G401.6 (cell line): ENCODE measurements at regions not wholly inside any gene's neighbourhood (a gene's known extent, or its start where the extent isn't known, plus 50 kb on each side); places are given as distances from the start of the nearest gene placed in this dataset.
"Not testable (repeated sequence)": the region's sequence is repeated elsewhere in the genome, so short reads cannot be mapped to it uniquely, and the experiment has no call there.

Source experiments
- FAIRE-seq: peaks from 2 replicates; lab custom pipeline; 2012; peaks lifted over from hg19 to GRCh38; lab: Jason Lieb, UNC

DNA sequence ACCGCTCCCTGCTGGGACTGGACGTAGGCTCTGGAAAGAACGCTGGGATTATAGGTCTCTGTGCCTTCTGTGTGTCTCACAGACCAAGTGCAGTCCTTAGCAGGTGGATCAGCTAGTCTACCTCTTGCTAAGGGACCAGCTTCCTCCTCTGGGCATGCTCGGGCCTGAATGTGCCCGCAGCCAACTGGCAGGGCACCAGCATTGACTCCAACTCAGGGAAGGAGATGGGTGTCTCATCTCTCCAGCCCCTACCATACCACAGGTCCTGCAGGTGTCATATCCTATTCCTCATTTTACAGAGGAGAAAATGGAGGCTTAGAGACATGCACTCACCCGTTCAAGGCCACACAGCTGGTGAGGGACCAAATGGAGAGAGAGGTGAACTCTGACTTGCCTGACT, 340.2 kb downstream of the PTPRU start:
- no peak for FAIRE-seq

- FAIRE-seq: no peak
Observed at GRCh38 chr1:29575826-29576225, 339.5 kb downstream of the PTPRU start.

GRCh38 chr1:29575277-29575676, 339.0 kb downstream of the PTPRU start:
- FAIRE-seq: no peak

- no peak for FAIRE-seq
Observed at GRCh38 chr1:29574871-29575270, 338.5 kb downstream of the PTPRU start.

DNA sequence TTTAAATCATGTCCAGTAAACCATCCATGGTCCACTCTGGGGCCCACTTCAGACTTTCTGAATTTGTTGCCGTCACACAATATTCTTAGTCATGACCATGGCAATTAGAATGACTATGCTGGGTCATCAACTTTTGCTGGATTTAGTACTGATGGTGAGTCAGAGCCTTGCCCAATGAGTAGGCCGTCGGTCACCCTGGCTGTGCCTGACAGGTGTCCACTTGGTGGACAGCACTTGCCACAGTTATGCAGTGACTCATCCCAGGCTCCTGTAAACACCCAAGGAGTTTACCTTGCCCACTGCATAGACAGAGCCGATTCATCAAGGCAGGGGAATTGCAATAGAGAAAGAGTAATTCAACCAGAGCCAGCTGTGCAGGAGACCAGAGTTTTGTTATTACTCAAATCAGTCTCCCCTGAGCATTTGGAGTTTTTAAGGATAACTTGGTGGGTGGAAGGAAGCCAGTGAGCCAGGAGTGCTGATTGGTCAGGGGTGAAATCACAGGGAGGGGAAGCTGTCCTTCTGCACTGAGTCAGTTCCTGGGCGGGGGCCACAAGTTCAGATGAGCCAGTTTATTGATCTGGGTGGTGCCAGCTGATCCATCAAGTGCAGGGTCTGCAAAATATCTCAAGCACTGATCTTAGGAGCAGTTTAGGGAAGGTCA, 333.8 kb downstream of the PTPRU start:
- FAIRE-seq: no peak

DNA sequence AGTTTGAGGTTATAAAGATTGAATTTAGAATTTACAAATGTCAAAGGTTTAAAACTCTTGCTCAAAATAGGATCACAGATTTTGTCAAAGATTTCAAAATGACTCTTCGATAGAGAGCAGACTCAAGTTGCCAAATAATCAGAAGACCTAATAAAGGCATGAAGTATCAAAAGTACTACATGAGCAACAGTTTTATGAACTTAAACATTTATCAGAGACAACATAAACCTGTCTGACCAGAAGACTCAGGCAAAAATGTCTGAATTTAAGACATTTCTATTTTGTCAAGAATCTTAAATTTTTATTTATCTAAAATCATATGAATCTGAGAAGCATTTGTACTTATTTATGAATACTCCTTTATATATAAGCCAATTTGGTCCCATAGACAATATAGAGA, 330.9 kb downstream of the PTPRU start:
- no peak for FAIRE-seq

GRCh38 chr1:29565490-29565889, 329.2 kb downstream of the PTPRU start:
- FAIRE-seq: no peak

- FAIRE-seq: no peak
Observed at GRCh38 chr1:29563571-29563970, 327.2 kb downstream of the PTPRU start.

DNA sequence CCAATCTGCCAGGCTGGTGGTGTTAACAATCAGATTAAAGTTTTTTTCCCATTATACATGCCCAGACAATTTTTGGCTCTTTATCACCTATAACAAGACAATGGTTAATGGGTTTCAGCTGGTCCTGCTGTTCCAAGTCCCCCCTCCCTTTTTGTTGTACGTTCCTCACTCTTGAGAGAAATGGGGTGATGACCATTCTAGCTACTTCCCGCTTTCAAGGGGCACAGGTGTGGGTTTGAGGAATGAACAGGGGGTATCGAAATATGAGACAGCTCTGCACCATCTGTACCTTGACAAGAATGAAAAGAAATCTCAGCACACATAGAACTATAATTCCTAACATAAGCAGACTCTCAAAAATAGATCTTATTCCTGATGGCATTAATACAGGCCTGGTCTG, 326.8 kb downstream of the PTPRU start:
- no peak for FAIRE-seq

- FAIRE-seq: no peak
Observed at GRCh38 chr1:29559056-29559455, 322.7 kb downstream of the PTPRU start.

DNA sequence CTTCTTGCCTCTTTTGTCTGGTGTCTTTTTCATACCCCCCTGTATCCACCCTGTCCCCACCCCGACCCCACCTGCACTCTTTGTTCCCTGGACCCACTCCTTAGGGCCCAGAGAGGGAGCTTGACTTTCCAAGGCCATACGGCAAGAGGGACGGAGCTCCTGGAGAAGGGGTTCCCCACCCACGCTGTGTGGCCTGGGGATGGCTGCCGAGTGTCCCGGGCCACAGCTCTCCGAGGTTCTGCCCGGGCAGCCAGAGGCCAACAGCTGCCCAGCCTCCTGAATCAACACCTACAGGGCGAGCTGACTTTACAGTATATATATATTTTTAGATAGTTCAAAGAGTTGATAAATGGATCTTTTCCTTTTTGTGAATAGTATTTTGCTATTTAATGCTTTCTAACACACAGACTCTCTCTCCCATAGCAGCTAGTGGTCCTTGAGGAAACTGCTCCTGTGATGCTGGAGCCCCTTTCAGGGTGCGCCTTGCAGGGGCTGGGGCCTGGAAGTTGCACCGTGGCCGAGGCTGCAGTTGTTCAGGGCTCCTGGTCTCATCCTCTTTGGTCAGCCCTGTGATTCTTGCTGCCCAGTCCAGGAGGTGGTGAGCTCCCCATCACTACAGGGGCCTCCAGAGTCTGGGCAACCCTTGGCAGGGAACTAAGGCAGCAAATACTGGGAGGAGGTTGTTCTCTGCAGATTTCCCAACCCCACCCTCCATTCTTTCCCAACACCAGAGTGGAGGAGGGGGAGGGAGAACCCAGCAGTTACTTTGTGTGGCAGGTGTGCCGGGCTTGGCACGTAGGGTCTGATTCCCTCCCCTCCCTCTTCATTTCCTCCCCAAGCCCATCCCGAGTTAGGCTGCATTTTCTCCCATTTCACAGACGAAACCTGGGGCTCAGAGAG, 321.6 kb downstream of the PTPRU start:
- FAIRE-seq: no peak

- no peak for FAIRE-seq
Observed at GRCh38 chr1:29557066-29557465, 320.7 kb downstream of the PTPRU start.

DNA sequence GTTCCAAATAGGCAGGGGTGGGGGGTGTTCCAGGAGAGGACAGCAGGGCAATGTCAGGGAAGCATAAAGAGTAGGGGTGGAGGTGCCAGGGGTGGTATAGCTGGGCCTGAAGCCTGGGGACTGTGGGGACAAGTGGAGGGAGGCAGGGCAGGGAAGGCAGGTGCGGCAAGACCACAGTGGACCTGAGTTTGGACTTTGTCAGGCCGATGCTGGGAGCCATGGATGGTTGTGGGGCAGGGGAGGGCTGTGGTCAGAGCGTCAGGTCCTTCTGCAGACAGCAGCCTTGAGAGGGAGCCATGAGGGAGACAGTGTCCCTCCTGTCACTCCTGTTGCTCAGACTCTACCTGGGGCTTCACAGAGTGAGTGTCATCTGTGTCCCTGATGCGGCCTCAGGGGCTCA, 320.3 kb downstream of the PTPRU start:
- FAIRE-seq: no peak

- FAIRE-seq: no peak
Observed at GRCh38 chr1:29555043-29555620, 318.8 kb downstream of the PTPRU start.

DNA sequence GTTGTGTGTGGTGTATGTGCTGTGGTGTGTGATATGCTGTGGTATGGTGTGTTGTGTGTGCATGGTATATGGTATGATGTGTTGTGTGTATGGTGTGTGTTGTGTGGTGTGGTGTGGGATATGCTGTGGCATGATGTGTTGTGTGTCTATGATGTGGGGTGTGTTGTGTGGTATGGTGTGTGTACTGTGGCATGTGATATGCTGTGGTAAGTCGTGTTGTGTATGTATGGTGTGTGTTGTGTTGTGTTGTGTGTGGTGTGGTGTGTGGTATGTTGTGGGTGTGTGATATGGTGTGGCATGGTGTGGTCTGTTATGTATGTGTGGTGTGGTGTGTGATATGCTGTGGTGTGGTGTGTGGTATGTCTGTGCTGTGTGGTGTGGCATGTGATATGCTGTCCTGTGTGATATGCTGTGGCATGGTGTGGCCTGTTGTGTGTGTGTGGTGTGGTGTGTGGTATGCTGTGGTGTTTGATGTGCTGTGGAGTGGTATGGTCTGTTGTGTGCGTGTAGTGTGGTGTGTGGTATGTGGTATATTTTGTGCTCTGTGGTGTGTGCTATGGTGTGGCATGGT, 318.0 kb downstream of the PTPRU start:
- FAIRE-seq: no peak

GRCh38 chr1:29551123-29551936, 315.0 kb downstream of the PTPRU start:
- no peak for FAIRE-seq

DNA sequence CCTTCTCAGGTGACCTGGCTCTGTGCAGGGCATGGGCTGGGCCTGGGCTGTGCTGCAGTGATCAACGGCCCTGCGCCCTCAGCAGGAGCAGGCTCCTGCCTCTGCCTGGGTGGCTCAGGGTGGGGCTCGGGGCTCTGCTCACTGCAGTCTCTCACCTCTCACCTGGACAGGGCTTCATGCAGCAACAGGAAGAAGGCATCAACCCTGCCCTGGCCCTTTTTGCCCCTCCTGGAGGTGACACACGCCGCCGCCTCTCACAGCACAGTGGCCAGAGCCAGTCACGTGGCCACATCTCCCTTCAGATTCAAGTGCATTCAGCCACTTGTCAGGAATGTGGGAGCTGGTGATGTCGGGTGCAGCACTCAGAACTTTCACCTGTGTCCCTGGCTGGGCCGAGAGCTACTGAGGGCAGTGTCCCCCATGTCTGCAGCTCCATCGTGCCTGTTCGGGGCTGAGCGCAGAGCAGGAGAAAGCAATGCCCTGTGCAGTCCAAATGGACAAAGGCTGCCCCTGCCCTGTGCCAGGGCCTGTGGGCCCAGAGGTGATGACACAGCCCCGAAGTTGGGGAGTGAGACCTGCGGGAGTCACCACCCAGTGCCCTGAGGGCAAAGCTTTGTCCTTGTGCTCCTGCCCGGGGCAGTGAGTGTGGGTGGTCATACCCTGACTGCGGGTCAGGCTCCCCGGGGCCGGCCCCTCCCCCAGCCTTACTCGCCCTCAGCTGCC, 314.0 kb downstream of the PTPRU start:
- FAIRE-seq: no peak

DNA sequence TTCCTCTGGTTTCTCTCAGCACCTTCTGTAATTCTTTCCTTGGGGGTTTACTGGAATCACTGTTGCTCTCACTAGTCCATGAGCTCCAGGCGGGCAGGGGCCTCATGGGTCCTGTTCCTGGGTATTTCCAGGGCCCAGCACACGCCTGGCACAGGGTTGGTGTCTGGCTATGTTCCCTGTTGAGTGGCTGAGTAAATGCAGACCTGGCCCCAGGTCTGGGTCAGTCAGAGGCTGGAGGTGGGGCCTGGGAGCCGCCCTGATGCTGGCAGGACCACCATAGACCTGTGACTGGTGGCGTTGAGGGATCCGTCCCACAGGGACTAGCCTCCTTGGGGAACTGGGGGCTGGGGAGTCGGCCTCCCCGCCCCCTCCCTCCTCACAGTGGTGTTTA, 313.4 kb downstream of the PTPRU start:
- FAIRE-seq: not testable (repeated sequence)

GRCh38 chr1:29549001-29549400, 312.7 kb downstream of the PTPRU start:
- no peak for FAIRE-seq

DNA sequence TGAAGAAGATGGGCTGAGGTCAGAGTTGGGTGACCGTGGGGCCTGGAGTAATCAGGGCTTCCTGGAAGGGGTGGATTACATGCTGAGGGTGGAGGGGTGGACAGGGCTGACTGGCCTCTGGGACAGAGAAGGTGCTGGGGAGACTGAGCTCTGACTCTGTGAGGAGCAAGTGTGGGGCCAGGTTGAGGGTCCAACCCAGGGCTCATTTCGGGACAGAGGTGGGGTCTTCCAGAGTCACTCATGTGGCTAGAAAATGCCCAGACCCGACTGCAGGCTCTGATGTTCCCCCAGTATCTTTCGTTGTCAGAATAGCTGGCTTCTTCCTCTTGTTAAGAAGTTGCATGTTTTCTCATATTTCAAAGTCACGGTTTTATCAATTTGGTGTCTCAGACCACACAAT, 311.8 kb downstream of the PTPRU start:
- no peak for FAIRE-seq

GRCh38 chr1:29547300-29547699, 311.0 kb downstream of the PTPRU start:
- no peak for FAIRE-seq

DNA sequence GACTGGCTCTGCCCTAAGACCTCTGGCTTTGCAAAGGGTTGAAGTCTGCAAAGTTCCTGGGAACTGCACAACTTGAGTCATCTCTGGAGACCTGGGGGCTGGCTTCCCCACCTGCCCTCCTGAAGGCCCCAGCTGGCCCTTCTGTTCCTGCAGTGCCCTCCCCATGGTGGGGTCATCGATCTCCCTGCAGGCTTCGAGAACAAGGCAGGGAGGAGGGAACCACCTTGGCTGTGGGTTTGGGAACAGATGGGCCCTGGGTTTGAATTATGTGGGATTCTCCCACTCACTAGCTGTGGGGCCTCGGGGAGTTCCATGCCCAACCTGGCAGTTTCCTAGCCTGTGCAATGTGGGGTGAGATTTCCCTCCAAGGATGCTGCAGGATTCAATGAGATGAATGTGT, 310.2 kb downstream of the PTPRU start:
- FAIRE-seq: no peak
